SK-N-SH (cell line): ENCODE measurements at regions not wholly inside any gene's neighbourhood (a gene's known extent, or its start where the extent isn't known, plus 50 kb on each side); places are given as distances from the start of the nearest gene placed in this dataset.

Source experiments
- CTCF ChIA-PET: fragments of 300-600, 350-600 bp; formaldehyde crosslinking; extraction: SDS; loops from one replicate; lab custom pipeline; 2021; lab: Yijun Ruan, JAX
- POLR2A ChIA-PET: fragments of 350-600 bp; sonication (Branson Sonifier 250); formaldehyde crosslinking; extraction: SDS; loops from one replicate; lab custom pipeline; 2020; ENCODE audit warnings: antibody characterized with exemption, inconsistent platforms; lab: Yijun Ruan, JAX
- DNase-seq: peaks from one replicate; pipeline ENCODE4 v3.0.0; 2012
- H2AFZ ChIP-seq: fragments of 200-600 bp; sonication (generic); 2 replicates; pipeline ENCODE4 v1.8.1; 2016; ENCODE audit warnings: antibody characterized with exemption, mild to moderate bottlenecking, low read depth
- H3F3A ChIP-seq: fragments of 200-600 bp; sonication (generic); replicated peaks from 2 replicates; pipeline ENCODE3; 2016; ENCODE audit warnings: antibody characterized with exemption, mild to moderate bottlenecking; ENCODE audit not compliant: insufficient read depth
- H3K27ac ChIP-seq, 2 experiments: fragments of 200-500 bp in 1 of 2; fragments of 200-600 bp in 1 of 2; sonication (Bioruptor generic) in 1 of 2; sonication (generic), shearing (Covaris generic) in 1 of 2; 2 replicates each; pipeline versions ENCODE4 v1.5.1 to v1.6.1; 2014 to 2016; ENCODE audit warnings: low read depth in 2 of 2, inconsistent platforms in 1 of 2, low read length in 1 of 2, mild to moderate bottlenecking in 1 of 2, mixed read lengths in 1 of 2
- H3K27me3 ChIP-seq: fragments of 200-600 bp; sonication (generic), shearing (Covaris generic); 2 replicates; pipeline ENCODE4 v1.6.1; 2016; ENCODE audit warnings: mixed run types; ENCODE audit not compliant: insufficient read depth
- H3K36me3 ChIP-seq, 2 experiments: fragments of 200-500 bp in 1 of 2; fragments of 200-600 bp in 1 of 2; sonication (Bioruptor generic) in 1 of 2; sonication (generic) in 1 of 2; replicated peaks in 1 of 2; 2 replicates each; pipeline versions ENCODE3 to v1.5.1; 2014 to 2016; ENCODE audit warnings: low read length in 1 of 2, mild to moderate bottlenecking in 1 of 2; ENCODE audit not compliant: insufficient read depth in 2 of 2, control insufficient read depth in 1 of 2
- H3K4me1 ChIP-seq, 2 experiments: fragments of 200-500 bp in 1 of 2; fragments of 200-600 bp in 1 of 2; sonication (Bioruptor generic) in 1 of 2; sonication (generic), shearing (Covaris generic) in 1 of 2; 2 replicates each; pipeline versions ENCODE4 v1.5.1 to v1.6.1; 2014 to 2016; ENCODE audit warnings: low read depth in 1 of 2, low read length in 1 of 2, mixed run types in 1 of 2; ENCODE audit not compliant: insufficient read depth in 2 of 2, control insufficient read depth in 1 of 2
- H3K4me2 ChIP-seq: fragments of 200-600 bp; sonication (generic), shearing (Covaris generic); 2 replicates; pipeline ENCODE4 v1.6.1; 2017; ENCODE audit warnings: mixed run types
- H3K4me3 ChIP-seq, 2 experiments: fragments of 200-500 bp in 1 of 2; fragments of 200-600 bp in 1 of 2; sonication (Bioruptor generic) in 1 of 2; sonication (generic), shearing (Covaris generic) in 1 of 2; 2 replicates each; pipeline versions ENCODE4 v1.5.1 to v1.8.1; 2014 to 2016; ENCODE audit warnings: low read depth in 2 of 2, inconsistent platforms in 1 of 2, low read length in 1 of 2, mild to moderate bottlenecking in 1 of 2, mixed read lengths in 1 of 2, moderate library complexity in 1 of 2
- H3K79me2 ChIP-seq: fragments of 200-600 bp; sonication (generic); 2 replicates; pipeline ENCODE4 v1.8.1; 2017; ENCODE audit warnings: mild to moderate bottlenecking; ENCODE audit not compliant: insufficient read depth
- H3K9ac ChIP-seq: fragments of 200-600 bp; sonication (generic); 2 replicates; pipeline ENCODE4 v1.6.1; 2017; ENCODE audit warnings: mixed run types
- H3K9me2 ChIP-seq: fragments of 200-600 bp; sonication (generic); 2 replicates; pipeline ENCODE4 v1.6.1; 2017; ENCODE audit warnings: mixed run types
- H3K9me3 ChIP-seq: fragments of 200-600 bp; sonication (generic); 2 replicates; pipeline ENCODE4 v1.6.1; 2017; ENCODE audit warnings: mixed run types, mild to moderate bottlenecking, moderate library complexity
- H4K20me1 ChIP-seq: fragments of 200-600 bp; sonication (generic); 2 replicates; pipeline ENCODE4 v1.6.1; 2017; ENCODE audit warnings: mild to moderate bottlenecking, mixed run types; ENCODE audit not compliant: insufficient read depth
- CHD2 ChIP-seq: fragments of 150-350 bp; IDR thresholded peaks from 2 replicates; pipeline ENCODE4 v1.6.1; 2018; ENCODE audit warnings: low read length; ENCODE audit not compliant: partially characterized antibody
- CTCF ChIP-seq: fragments of 200-600 bp; sonication (generic); IDR thresholded peaks from 2 replicates; pipeline ENCODE4 v1.6.1; 2017; ENCODE audit warnings: antibody characterized with exemption, mild to moderate bottlenecking, moderate library complexity
- EZH2phosphoT487 ChIP-seq: fragments of 200-600 bp; sonication (generic); IDR thresholded peaks from 2 replicates; pipeline ENCODE4 v1.6.1; 2017; ENCODE audit warnings: low read depth, mixed run types, mild to moderate bottlenecking, antibody characterized with exemption, moderate library complexity, borderline replicate concordance
- FOSL2 ChIP-seq: IDR thresholded peaks from 2 replicates; pipeline ENCODE4 v1.4.0; 2012; ENCODE audit warnings: low read depth, mild to moderate bottlenecking, moderate library complexity, borderline replicate concordance
- FOXJ3 ChIP-seq: sonication (generic); formaldehyde crosslinking; IDR thresholded peaks from 2 replicates; pipeline ENCODE4 v1.5.1; 2020; ENCODE audit warnings: mild to moderate bottlenecking, missing genetic modification reagents
- FOXM1 ChIP-seq: IDR thresholded peaks from 2 replicates; pipeline ENCODE4 v1.4.0; 2012; ENCODE audit warnings: low read depth, mild to moderate bottlenecking
- GABPA ChIP-seq: IDR thresholded peaks from 2 replicates; pipeline ENCODE4 v1.4.0; 2012; ENCODE audit warnings: low read depth, mild to moderate bottlenecking
- GATA2 ChIP-seq: sonication (generic); formaldehyde crosslinking; IDR thresholded peaks from 2 replicates; pipeline ENCODE4 v1.5.0; 2020; ENCODE audit warnings: mild to moderate bottlenecking, missing genetic modification reagents
- MAX ChIP-seq: IDR thresholded peaks from 2 replicates; pipeline ENCODE4 v1.4.0; 2012; ENCODE audit warnings: low read depth
- MEF2A ChIP-seq: IDR thresholded peaks from 2 replicates; pipeline ENCODE4 v1.4.0; 2012; ENCODE audit warnings: low read depth, borderline replicate concordance
- NRF1 ChIP-seq: IDR thresholded peaks from 2 replicates; pipeline ENCODE4 v1.6.1; 2012; ENCODE audit warnings: low read depth, mild to moderate bottlenecking, low read length
- PBX3 ChIP-seq: IDR thresholded peaks from 2 replicates; pipeline ENCODE4; 2012
- POLR2AphosphoS5 ChIP-seq: IDR thresholded peaks from 2 replicates; pipeline ENCODE4 v1.6.1; 2012; ENCODE audit warnings: low read depth, low read length
- RCOR1 ChIP-seq: fragments of 150-350 bp; IDR thresholded peaks from 2 replicates; pipeline ENCODE4 v1.6.1; 2017; ENCODE audit warnings: antibody characterized with exemption, low read length
- RFX5 ChIP-seq: IDR thresholded peaks from 2 replicates; pipeline ENCODE4 v1.6.1; 2012; ENCODE audit warnings: mild to moderate bottlenecking, improper control_type of control experiment, low read length
- SIN3A ChIP-seq: IDR thresholded peaks from 2 replicates; pipeline ENCODE4 v1.6.1; 2012; ENCODE audit warnings: low read depth, mild to moderate bottlenecking, low read length, moderate library complexity, borderline replicate concordance
- SMC3 ChIP-seq: IDR thresholded peaks from 2 replicates; pipeline ENCODE4 v1.6.1; 2012; ENCODE audit warnings: low read depth, low read length, improper control_type of control experiment
- TAF1 ChIP-seq: IDR thresholded peaks from 2 replicates; pipeline ENCODE4 v1.6.1; 2012; ENCODE audit warnings: low read depth, mild to moderate bottlenecking, low read length, moderate library complexity, borderline replicate concordance
- TEAD4 ChIP-seq: IDR thresholded peaks from 2 replicates; pipeline ENCODE4 v1.4.0; 2012; ENCODE audit warnings: mild to moderate bottlenecking, borderline replicate concordance; ENCODE audit not compliant: insufficient read depth
- YY1 ChIP-seq: IDR thresholded peaks from 2 replicates; pipeline ENCODE4 v1.4.0; 2012; ENCODE audit warnings: low read depth, mild to moderate bottlenecking
- WGBS: methylation state at CpG from one replicate; pipeline ENCODE4 v1.1.6; 2017; ENCODE audit warnings: low lambda C conversion rate; 5-methylcytosine and 5-hydroxymethylcytosine counted together

- Histone ChIP-seq H3K4me3 (no peak overlapping the region), H3K9me3 (no peaks in the 10 kb centered on the region), H3K79me2 (no peaks in the 10 kb centered on the region), H3K4me1 (no peaks in the 10 kb centered on the region), H3K9me2 (no peaks in the 10 kb centered on the region), H3K27me3 (no peaks in the 10 kb centered on the region), H3K36me3 (no peaks in the 10 kb centered on the region), H3F3A (no peaks in the 10 kb centered on the region), H3K9ac (no peak overlapping the region), H2AFZ (no peak overlapping the region), H3K27ac (no peak overlapping the region), H3K4me2 (no peak overlapping the region), H4K20me1 (no peaks in the 10 kb centered on the region)
- 7% methylated on average over 3 of the region's 3 CpGs for WGBS
- TF ChIP-seq GATA2: no peak
- TF ChIP-seq SIN3A: no peak
- TF ChIP-seq RFX5: no peak
- TF ChIP-seq RCOR1: no peak
- no peak for TF ChIP-seq TAF1
- no peak for TF ChIP-seq FOSL2
- TF ChIP-seq GABPA: no peak
- CTCF ChIA-PET: interaction anchor here (0.8 kb wide), 1 partner anchor 31 kb away, joined by 3 read pairs; no protein-coding TSS in a partner anchor
- POLR2A ChIA-PET: no interaction called here
- DNase-seq: no peak
Measured at GRCh38 chr18:66077066-66077465, 326.3 kb downstream of the CDH7 start.

GRCh38 chr18:66066191-66066590 lies 315.4 kb downstream of the CDH7 start:
- Histone ChIP-seq H4K20me1 (no peaks in the 10 kb centered on the region), H3K36me3 (no peaks in the 10 kb centered on the region), H3K4me1 (no peaks in the 10 kb centered on the region)
- POLR2A ChIA-PET: no interaction called here
- TF ChIP-seq GABPA (no peak), POLR2AphosphoS5 (no peak), SMC3 (no peak), TEAD4 (no peak), YY1 (no peak), RFX5 (no peak)
- TF ChIP-seq, all 33 proteins: peak for 0
- H3K9me3 ChIP-seq: no peaks in the 10 kb centered on the region
- H3K4me3 ChIP-seq: no peak overlapping the region
- DNase-seq: no peak
- H3F3A ChIP-seq: no peaks in the 10 kb centered on the region
- H2AFZ ChIP-seq: no peak overlapping the region
- no peak overlapping the region for H3K9ac ChIP-seq
- 30% methylated on average over 2 of the region's 2 CpGs for WGBS
- H3K27ac ChIP-seq: no peak overlapping the region
- H3K4me2 ChIP-seq: no peak overlapping the region
- H3K27me3 ChIP-seq: no peaks in the 10 kb centered on the region
- H3K9me2 ChIP-seq: no peaks in the 10 kb centered on the region
- no peaks in the 10 kb centered on the region for H3K79me2 ChIP-seq
- CTCF ChIA-PET: no interaction called here

GRCh38 chr18:66048406-66048805 lies 297.6 kb downstream of the CDH7 start:
- Histone ChIP-seq H3F3A (no peaks in the 10 kb centered on the region), H3K36me3 (no peaks in the 10 kb centered on the region), H3K27me3 (no peaks in the 10 kb centered on the region)
- TF ChIP-seq FOSL2: no peak
- no peak for TF ChIP-seq MEF2A
- TF ChIP-seq CHD2: no peak
- no peak for TF ChIP-seq TEAD4
- TF ChIP-seq FOXM1: no peak
- no peak for TF ChIP-seq FOXJ3
- no peak for TF ChIP-seq EZH2phosphoT487
- TF ChIP-seq CTCF: no peak
- no peak for TF ChIP-seq NRF1
- no peak for TF ChIP-seq MAX
- no peak for TF ChIP-seq PBX3

More at GRCh38 chr18:66048406-66048805, 297.6 kb downstream of the CDH7 start:
- Histone ChIP-seq H3K9me3 (no peaks in the 10 kb centered on the region), H3K9me2 (no peaks in the 10 kb centered on the region), H3K4me3 (no peak overlapping the region), H3K9ac (no peak overlapping the region), H2AFZ (no peak overlapping the region), H3K79me2 (no peaks in the 10 kb centered on the region), H3K4me2 (no peak overlapping the region), H3K4me1 (no peaks in the 10 kb centered on the region), H3K27ac (no peak overlapping the region), H4K20me1 (no peaks in the 10 kb centered on the region)
- POLR2A ChIA-PET: no interaction called here
- 10% methylated on average over 1 of the region's 1 CpG for WGBS
- CTCF ChIA-PET: no interaction called here
- DNase-seq: no peak
